Liver (tissue), 8 donors: ENCODE measurements at regions not wholly inside any gene's neighbourhood (a gene's known extent, or its start where the extent isn't known, plus 50 kb on each side); places are given as distances from the start of the nearest gene placed in this dataset.

Experiments used
- DNase-seq: peaks from one replicate; pipeline ENCODE4 v3.0.0-alpha.2; 2017; ENCODE audit warnings: low spot score
- H3K27ac ChIP-seq, 2 donors: one replicate each; pipeline ENCODE4 v1.7.0; 2013; ENCODE audit warnings: inconsistent platforms in 2 of 2, low read length in 2 of 2, control low read depth in 1 of 2, low read depth in 1 of 2, mild to moderate bottlenecking in 1 of 2
- H3K27me3 ChIP-seq, 4 donors: one replicate each; pipeline versions ENCODE4 v1.6.1 to v1.7.0; 2013; ENCODE audit warnings: low read length in 3 of 4, inconsistent platforms in 1 of 4, mild to moderate bottlenecking in 1 of 4, moderate library complexity in 1 of 4; ENCODE audit not compliant: control insufficient read depth in 4 of 4, insufficient read depth in 4 of 4
- H3K36me3 ChIP-seq, 4 donors: one replicate each; pipeline versions ENCODE4 v1.6.1 to v1.7.0; 2013; ENCODE audit warnings: low read length in 3 of 4, mild to moderate bottlenecking in 3 of 4, low read depth in 1 of 4, moderate library complexity in 1 of 4; ENCODE audit not compliant: control insufficient read depth in 4 of 4, insufficient read depth in 3 of 4
- H3K4me1 ChIP-seq, 4 donors: one replicate each; pipeline versions ENCODE4 v1.6.1 to v1.7.0; 2013; ENCODE audit warnings: low read length in 3 of 4, mild to moderate bottlenecking in 3 of 4, moderate library complexity in 1 of 4; ENCODE audit not compliant: control insufficient read depth in 4 of 4, insufficient read depth in 4 of 4
- H3K4me3 ChIP-seq, 3 donors: one replicate each; pipeline versions ENCODE4 v1.6.1 to v1.7.0; 2013; ENCODE audit warnings: low read length in 3 of 3, control low read depth in 1 of 3, low read depth in 1 of 3, mild to moderate bottlenecking in 1 of 3
- H3K9ac ChIP-seq, 2 donors: one replicate each; pipeline ENCODE4 v1.7.0; 2013; ENCODE audit warnings: low read length in 2 of 2, mild to moderate bottlenecking in 2 of 2, moderate library complexity in 2 of 2, control low read depth in 1 of 2, low read depth in 1 of 2
- H3K9me3 ChIP-seq, 4 donors: one replicate each; pipeline versions ENCODE4 v1.6.1 to v1.7.0; 2013; ENCODE audit warnings: low read length in 3 of 4; ENCODE audit not compliant: control insufficient read depth in 4 of 4
- HNF4G ChIP-seq: IDR thresholded peaks from 2 replicates; pipeline ENCODE4 v1.6.1; 2016; ENCODE audit warnings: antibody characterized with exemption
- NR2F2 ChIP-seq: IDR thresholded peaks from 2 replicates; pipeline ENCODE4 v1.6.1; 2016; ENCODE audit warnings: antibody characterized with exemption
- RAD21 ChIP-seq, 2 donors: IDR thresholded peaks; 2 replicates each; pipeline ENCODE4 v1.6.1; 2016; ENCODE audit warnings: antibody characterized with exemption in 2 of 2, mild to moderate bottlenecking in 2 of 2
- YY1 ChIP-seq: IDR thresholded peaks from 2 replicates; pipeline ENCODE4 v1.6.1; 2016; ENCODE audit warnings: antibody characterized with exemption, mild to moderate bottlenecking
- WGBS: extraction: QIAGEN DNeasy Blood & Tissue Kit; methylation state at CpG from one replicate; pipeline ENCODE4 v1.1.7; 2013; 5-methylcytosine and 5-hydroxymethylcytosine counted together
- TF ChIP-seq, protein P1 (sequence below): fragments of 150-350 bp; IDR thresholded peaks from 2 replicates; pipeline ENCODE4 v1.5.1; 2017; ENCODE audit warnings: improper control_type of control experiment, low read depth, low read length; ENCODE audit not compliant: missing input control
- TF ChIP-seq, protein P2 (sequence below): IDR thresholded peaks from 2 replicates; pipeline ENCODE4 v1.6.1; 2016; ENCODE audit warnings: antibody characterized with exemption, mild to moderate bottlenecking
- TF ChIP-seq, protein P3 (sequence below): IDR thresholded peaks from 2 replicates; pipeline ENCODE4 v1.6.1; 2016; ENCODE audit warnings: antibody characterized with exemption
- TF ChIP-seq, protein P4 (sequence below): IDR thresholded peaks from 2 replicates; pipeline ENCODE4 v1.6.1; 2016; ENCODE audit warnings: antibody characterized with exemption
- donor health status: healthy.
- donor health status: healthy.
- donor health status: healthy.
- donor health status: healthy.
- donor health status: healthy.

DNA sequence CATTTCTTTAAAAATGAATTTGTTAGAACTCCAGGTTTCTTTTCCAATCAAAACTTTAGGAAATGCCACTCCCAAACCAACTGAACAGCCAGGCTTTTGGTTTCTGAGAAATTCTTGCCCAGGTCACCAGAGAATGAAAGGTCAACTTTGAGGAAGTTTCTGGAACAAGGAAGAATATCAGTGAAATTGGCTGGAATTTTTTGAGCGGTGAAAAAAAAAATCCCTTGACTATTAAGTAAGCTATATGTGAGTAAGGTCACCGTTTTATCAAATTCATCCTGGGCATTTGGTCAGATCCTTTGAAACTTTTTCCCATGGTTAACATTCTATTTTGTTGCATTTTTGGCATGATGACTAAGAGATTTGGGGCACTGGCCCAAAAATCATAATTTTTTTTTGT is 469.3 kb downstream of the LTN1 start:
- H3K27ac ChIP-seq = no peak overlapping the region
- no peak for DNase-seq
- H3K4me1 ChIP-seq = peaks cover 0 to 2% (median 0%) of the 10 kb centered on the region in 4 donors
- TF ChIP-seq NR2F2 (peak; percentile 91), RAD21 (IDR thresholded peaks at IDR 0.05) (no peak)
- no peak overlapping the region for H3K4me3 ChIP-seq
- no peaks in the 10 kb centered on the region for H3K9me3 ChIP-seq
- 37% methylated on average over 2 of the region's 2 CpGs for WGBS
- H3K9ac ChIP-seq = no peak overlapping the region
- no peaks in the 10 kb centered on the region for H3K27me3 ChIP-seq
- H3K36me3 ChIP-seq = no peaks in the 10 kb centered on the region

DNA sequence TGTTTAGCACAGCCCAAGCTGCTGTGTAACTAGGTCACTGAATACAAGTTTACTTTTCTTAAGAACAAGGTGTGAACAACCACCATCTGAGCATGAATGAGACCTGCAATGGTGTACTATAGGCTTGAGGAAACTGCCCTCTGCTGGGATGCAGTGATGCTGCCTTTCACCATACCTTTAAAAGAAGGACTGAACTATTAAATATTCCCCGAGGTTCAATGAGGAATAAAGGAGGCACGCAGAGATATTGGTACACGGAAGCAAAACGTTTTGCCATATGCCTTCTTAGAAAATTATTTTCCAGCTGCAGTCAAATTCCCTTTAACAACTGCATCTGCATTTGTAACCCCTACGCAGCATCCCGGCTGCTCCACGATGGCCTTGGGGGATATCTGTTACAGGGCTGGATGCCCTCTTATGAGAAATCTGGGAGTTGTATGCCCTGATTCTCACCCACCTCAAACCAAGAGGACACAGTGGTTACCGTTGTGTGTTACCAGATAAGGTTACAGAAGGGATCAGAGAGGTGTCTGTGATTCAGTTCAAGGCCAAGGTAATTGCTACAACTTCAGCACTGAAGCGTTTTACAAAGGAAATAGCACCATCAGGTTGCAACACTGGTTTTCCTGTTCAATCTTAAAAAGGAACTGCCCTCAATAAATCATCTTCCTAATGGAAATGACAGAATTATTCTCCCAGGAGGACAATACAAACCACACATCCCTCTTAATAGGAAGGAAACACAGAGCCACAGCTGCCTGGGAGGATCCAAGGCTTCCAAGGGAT is 470.5 kb downstream of the LTN1 start:
- Histone ChIP-seq H3K4me1 (peaks cover 0 to 2% (median 0%) of the 10 kb centered on the region in 4 donors), H3K27ac (no peak overlapping the region), H3K9me3 (no peaks in the 10 kb centered on the region), H3K9ac (no peak overlapping the region), H3K27me3 (no peaks in the 10 kb centered on the region), H3K4me3 (no peak overlapping the region), H3K36me3 (no peaks in the 10 kb centered on the region)
- no peak for DNase-seq
- peak; percentile 81 to 93 for TF ChIP-seq RAD21 (IDR thresholded peaks at IDR 0.05)
- TF ChIP-seq, protein P1, sequence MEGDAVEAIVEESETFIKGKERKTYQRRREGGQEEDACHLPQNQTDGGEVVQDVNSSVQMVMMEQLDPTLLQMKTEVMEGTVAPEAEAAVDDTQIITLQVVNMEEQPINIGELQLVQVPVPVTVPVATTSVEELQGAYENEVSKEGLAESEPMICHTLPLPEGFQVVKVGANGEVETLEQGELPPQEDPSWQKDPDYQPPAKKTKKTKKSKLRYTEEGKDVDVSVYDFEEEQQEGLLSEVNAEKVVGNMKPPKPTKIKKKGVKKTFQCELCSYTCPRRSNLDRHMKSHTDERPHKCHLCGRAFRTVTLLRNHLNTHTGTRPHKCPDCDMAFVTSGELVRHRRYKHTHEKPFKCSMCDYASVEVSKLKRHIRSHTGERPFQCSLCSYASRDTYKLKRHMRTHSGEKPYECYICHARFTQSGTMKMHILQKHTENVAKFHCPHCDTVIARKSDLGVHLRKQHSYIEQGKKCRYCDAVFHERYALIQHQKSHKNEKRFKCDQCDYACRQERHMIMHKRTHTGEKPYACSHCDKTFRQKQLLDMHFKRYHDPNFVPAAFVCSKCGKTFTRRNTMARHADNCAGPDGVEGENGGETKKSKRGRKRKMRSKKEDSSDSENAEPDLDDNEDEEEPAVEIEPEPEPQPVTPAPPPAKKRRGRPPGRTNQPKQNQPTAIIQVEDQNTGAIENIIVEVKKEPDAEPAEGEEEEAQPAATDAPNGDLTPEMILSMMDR = peak; percentile 55
- TF ChIP-seq, protein P2, sequence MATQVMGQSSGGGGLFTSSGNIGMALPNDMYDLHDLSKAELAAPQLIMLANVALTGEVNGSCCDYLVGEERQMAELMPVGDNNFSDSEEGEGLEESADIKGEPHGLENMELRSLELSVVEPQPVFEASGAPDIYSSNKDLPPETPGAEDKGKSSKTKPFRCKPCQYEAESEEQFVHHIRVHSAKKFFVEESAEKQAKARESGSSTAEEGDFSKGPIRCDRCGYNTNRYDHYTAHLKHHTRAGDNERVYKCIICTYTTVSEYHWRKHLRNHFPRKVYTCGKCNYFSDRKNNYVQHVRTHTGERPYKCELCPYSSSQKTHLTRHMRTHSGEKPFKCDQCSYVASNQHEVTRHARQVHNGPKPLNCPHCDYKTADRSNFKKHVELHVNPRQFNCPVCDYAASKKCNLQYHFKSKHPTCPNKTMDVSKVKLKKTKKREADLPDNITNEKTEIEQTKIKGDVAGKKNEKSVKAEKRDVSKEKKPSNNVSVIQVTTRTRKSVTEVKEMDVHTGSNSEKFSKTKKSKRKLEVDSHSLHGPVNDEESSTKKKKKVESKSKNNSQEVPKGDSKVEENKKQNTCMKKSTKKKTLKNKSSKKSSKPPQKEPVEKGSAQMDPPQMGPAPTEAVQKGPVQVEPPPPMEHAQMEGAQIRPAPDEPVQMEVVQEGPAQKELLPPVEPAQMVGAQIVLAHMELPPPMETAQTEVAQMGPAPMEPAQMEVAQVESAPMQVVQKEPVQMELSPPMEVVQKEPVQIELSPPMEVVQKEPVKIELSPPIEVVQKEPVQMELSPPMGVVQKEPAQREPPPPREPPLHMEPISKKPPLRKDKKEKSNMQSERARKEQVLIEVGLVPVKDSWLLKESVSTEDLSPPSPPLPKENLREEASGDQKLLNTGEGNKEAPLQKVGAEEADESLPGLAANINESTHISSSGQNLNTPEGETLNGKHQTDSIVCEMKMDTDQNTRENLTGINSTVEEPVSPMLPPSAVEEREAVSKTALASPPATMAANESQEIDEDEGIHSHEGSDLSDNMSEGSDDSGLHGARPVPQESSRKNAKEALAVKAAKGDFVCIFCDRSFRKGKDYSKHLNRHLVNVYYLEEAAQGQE = no peak
- TF ChIP-seq, protein P3, sequence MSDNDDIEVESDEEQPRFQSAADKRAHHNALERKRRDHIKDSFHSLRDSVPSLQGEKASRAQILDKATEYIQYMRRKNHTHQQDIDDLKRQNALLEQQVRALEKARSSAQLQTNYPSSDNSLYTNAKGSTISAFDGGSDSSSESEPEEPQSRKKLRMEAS = no peak
- peak; percentile 87 for TF ChIP-seq NR2F2
- WGBS = 45% methylated on average over 9 of the region's 9 CpGs

DNA sequence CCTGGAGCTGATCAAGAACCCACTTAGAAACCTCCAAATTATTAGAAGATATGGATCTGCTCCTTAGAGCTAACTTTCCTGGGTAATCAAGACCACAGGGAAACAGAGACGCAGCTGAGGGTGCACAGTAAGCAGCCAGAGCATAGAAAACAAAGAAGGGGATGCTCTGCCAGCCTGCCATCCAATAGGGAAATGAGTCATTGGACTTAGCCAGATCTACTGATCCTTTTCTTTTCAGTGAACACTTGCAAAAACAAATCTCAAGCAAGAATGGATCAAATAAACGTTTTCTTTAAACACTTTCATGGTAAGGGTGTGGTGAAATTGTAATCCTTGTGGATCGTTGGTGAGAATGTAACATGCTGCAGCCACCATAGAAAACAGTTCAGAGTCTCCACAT is 474.0 kb downstream of the LTN1 start:
- H3K9me3 ChIP-seq = no peaks in the 10 kb centered on the region
- no peaks in the 10 kb centered on the region for H3K36me3 ChIP-seq
- no peak overlapping the region for H3K27ac ChIP-seq
- no peak for TF ChIP-seq YY1
- TF ChIP-seq, protein P4, sequence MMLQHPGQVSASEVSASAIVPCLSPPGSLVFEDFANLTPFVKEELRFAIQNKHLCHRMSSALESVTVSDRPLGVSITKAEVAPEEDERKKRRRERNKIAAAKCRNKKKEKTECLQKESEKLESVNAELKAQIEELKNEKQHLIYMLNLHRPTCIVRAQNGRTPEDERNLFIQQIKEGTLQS = no peak
- TF ChIP-seq HNF4G = no peak
- WGBS = 78% methylated on average over 3 of the region's 3 CpGs
- H3K9ac ChIP-seq = no peak overlapping the region
- no peak overlapping the region for H3K4me3 ChIP-seq
- H3K4me1 ChIP-seq = peaks cover 0 to 2% (median 0%) of the 10 kb centered on the region in 4 donors
- no peaks in the 10 kb centered on the region for H3K27me3 ChIP-seq
- no peak for DNase-seq
